Cardiac septum (tissue), 1 donor: ENCODE measurements at regions not wholly inside any gene's neighbourhood (a gene's known extent, or its start where the extent isn't known, plus 50 kb on each side); places are given as distances from the start of the nearest gene placed in this dataset.
"Not testable (repeated sequence)": the region's sequence is repeated elsewhere in the genome, so short reads cannot be mapped to it uniquely, and the experiment has no call there.

ENCODE experiments used
- DNase-seq: peaks from one replicate; pipeline ENCODE4 v3.0.0-alpha.2; 2020; ENCODE audit warnings: low spot score
- intact Hi-C: fragments of 100-400 bp; cut with DNase I; formaldehyde crosslinking; loops from one replicate; pipeline ENCODE4 v1.14.0; 2022
- donor health status: DM: no; HTN: no; CAD: no.

DNA sequence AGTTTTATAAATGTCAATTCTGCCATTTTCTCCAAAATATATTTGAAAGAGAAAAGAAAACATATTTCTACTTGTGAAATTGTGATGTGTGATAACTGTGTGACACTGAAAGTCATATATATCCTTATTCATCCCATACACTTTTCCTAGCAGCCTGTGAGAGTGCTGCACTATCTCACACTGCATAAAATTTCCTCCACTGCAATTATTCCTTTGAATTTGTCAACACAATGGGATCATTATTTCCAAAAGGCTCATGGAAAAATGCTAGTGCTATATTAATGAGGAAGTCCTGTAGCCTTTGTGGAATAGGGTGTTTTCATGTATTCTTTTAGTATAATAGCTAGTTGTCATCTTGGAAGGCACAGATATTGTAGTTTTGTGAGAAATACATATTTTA is 504.1 kb downstream of the RPL10L start:
- DNase-seq, result no peak
- intact Hi-C loops, result no loop called here

DNA sequence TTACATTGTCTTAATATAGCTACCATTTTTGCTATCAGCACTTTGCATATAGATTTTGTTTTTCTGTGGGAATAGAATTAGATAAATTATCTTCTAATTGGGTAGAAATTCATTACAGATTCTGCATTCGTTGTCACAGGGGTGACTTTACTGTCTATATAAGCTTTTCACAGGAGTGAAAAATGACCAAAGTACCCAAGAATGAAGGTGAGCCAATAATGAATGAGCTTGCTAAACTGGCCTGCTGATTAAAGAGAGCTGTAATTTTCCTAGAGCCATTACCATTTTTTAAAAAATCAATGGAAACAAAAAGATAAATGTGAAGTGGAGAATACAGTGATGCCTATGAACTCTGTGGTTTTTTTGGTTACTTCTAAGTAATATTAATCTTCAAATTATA is 504.6 kb downstream of the RPL10L start:
- no peak for DNase-seq
- intact Hi-C loops, result no loop called here

DNA sequence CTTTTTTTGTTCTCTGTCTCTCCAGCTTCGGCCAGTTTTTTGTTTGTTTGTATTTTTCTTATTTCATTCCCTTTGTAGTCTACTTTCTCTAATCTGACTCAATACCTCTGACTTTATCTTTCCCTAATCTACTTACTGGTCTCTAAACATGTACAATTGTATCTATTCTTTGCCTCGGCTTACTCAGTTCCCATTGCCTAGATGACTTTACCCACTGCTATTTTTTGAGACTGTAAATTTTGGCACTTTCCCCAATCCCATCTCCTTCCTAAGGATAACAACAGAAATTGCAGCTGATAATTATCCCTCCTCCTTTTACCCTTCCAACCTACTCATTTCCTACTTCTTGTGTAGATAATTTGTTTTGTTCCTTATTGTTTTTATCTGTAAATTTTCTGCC is 511.1 kb downstream of the RPL10L start:
- intact Hi-C loops, result no loop called here
- no peak for DNase-seq

DNA sequence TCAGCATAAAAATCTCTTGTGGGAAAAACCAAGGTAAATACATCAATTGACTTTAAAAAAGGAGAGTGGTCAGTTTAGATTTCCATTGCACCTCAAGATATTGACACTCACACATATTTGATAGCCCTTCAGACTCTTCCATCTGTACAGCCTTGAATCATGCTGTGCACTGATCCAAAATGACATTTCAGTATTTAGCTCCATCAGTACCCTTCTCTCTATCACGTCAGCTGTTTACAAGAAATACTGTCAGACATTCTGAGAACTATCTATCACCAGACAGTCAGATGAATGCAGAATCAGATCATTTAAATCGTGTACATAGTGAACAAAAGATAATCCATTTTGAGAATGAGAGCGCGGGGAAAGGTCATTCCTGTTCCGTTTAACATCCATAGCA is 511.9 kb downstream of the RPL10L start:
- no peak for DNase-seq
- intact Hi-C loops, result no loop called here

- DNase-seq, result no peak
- intact Hi-C loops, result no loop called here
These were observed 513.8 kb downstream of the RPL10L start for GRCh38 chr14:46137786-46138185.

DNA sequence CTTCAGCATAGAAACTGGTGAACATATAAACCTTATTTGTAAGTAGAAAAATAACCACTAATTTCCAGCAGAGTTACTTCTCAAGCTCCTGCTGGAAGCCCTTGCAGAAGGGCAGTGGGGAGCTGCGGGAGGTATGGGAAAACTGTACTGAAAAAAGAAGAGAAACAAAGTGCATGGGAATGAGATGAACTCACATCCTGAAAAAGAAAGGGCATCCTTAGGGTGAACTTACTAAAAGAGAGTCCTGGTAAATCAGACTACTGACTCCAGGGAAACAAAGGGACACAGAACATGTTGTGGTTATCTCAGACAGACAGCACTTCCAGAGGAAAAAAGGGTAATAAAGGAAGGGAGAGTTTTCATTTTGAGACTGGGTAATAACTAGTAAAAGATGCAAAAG is 515.1 kb downstream of the RPL10L start:
- no peak for DNase-seq
- intact Hi-C loops, result no loop called here

DNA sequence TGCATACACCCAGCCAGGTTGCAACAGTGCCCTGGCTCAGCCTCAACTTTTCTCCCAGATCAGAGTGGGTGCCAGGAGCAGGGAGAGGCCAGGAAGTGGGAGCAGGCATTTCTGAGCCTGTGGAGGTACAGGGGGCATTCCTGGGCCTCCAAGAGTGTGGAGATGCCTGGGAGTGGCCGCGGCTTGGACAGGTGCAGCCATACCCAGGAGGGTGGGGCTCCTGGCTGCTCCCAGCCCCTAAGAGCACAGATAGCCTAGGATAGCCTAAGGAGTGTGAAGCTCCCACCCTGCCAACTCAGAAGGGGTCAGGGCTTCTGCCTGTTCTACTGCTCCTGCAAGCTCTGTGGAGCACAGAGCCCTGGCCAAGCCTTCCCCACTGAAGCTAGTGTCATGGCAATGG is 543.4 kb downstream of the RPL10L start:
- DNase-seq, result no peak
- intact Hi-C loops, result no loop called here

DNA sequence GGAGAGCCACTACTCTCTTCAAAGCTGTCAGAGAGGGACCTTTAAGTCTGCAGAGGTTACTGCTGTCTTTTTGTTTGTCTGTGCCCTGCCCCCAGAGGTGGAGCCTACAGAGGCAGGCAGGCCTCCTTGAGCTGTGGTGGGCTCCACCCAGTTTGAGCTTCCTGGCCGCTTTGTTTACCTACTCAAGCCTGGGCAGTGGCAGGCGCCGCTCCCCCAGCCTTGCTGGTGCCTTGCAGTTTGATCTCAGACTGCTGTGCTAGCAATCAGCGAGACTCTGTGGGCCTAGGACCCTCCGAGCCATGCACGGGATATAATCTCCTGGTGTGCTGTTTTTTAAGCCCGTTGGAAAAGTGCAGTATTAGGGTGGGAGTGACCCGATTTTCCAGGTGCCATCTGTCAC is 550.7 kb downstream of the RPL10L start:
- DNase-seq, intact Hi-C loops: not testable (repeated sequence)

DNA sequence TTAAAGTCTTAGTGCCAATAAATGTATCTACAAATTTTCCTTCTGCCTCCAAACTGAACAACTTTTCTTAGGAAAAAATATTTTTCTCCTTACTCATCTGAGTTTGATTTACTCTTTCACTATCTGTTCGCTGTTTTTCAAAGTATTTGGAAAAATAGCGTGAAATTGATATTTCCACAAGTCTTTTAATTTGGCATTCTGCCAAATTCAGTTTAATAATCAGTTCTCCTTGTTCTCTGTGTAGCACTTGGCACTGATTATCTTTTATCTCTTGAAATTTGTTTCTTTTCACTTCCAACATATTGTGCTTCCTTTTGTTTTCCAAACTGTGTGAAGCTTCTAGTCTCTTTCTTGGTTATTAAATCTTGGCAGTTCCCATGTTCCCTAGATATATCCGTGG is 559.8 kb downstream of the RPL10L start:
- no peak for DNase-seq
- intact Hi-C loops, result no loop called here

GRCh38 chr14:46087604-46088003 is 564.0 kb downstream of the RPL10L start:
- intact Hi-C loops, result no loop called here
- no peak for DNase-seq

GRCh38 chr14:46074061-46074460 is 577.5 kb downstream of the RPL10L start:
- intact Hi-C loops, result no loop called here
- no peak for DNase-seq

DNA sequence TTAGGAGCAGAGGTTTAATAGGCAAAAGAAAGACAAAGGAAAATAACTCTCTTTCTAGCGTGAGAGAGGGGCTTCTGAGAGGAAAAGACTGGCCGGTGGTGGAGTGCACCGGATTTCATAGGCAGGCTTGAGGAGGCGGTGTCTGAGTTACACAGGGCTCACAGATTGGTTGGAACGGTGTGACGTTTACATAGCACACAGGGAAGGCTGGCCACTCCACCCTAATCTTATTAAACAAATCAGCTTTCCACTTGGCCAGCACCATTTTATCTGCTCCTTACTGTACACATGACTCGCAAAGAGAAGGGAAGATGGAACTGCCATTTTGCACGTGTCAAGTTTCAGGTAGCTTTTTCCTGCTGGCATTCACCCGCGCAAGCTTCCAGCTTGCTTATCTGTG is 587.7 kb downstream of the RPL10L start:
- peak; percentile 64 for DNase-seq
- intact Hi-C loops, result no loop called here

GRCh38 chr14:46058964-46059563 is 592.5 kb downstream of the RPL10L start:
- intact Hi-C loops, result no loop called here
- no peak for DNase-seq

DNA sequence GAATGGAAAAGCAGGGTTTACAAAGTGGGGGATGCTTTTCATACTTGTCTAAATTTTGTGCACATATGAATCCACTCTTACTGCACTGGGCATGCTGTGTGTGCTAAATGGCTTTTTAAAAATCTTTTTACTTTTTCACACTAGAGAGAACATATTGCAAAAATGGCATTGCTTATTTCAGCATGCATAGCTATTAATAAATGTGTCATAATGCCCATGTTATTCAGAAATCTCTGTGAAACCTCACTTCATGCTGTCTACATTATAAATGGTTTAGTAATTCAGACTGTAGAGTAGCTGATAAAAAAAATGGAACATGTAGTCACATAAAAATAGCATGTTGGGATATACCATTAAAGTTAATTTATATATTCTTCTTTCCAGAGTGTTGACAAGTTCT is 593.8 kb downstream of the RPL10L start:
- intact Hi-C loops, result no loop called here
- no peak for DNase-seq

DNA sequence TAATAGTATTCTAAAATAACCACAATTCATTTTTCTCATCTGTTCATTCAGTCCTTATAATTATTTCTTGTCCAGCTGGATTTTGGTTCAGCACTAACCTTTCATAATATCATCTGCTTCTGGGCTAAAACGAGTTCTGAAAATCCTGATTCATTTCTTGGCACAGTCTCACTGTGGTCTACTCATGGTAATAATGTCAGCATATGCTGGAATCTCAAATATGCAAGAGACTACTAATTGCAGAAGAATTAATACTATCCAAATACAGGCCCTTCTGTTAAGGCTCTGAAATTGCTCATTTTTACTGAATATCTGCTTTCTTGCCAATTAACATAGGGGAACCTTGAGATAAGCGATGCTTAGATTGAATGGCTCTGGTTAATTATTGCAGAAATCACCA is 597.1 kb downstream of the RPL10L start:
- intact Hi-C loops, result no loop called here
- no peak for DNase-seq

DNA sequence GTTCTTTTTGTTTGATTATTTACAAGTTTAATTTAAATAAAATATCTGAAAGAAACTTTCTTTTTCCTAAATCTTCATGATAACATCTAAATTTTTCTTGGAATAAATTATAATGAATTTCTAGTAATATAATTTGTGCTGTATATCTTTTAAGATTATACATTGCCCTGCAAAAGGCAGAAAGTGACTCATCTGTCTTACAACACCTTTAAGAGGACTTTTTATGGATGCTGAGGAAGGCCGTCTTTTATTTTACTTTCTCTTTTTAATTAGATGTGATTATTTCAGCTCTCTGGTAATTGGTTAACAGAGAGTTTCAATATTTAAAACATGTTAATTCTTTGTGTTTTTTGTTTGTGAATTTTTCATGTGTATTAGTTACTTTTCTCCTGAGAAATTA is 598.4 kb downstream of the RPL10L start:
- intact Hi-C loops, result no loop called here
- DNase-seq, result no peak

DNA sequence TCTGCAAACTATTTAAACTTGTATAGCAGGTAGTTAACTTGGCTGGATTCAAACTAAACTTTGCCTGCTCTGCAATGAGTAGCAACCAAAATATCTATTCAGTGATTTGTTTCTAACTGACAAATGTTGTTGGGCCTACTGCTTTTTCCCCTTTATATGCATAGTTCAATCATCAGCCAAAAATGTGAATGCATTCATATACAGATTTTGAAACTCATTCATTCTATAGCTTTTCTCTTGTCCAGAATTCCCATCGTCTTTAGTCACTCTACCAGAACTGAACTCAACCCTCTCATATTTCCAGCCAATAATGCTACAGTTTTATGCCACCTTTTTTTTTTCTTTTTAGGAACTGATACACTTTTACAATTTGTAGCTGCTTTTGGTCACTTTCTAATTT is 599.8 kb downstream of the RPL10L start:
- intact Hi-C loops, result no loop called here
- DNase-seq, result no peak

GRCh38 chr14:46048127-46048526 is 603.5 kb downstream of the RPL10L start:
- intact Hi-C loops, result no loop called here

DNA sequence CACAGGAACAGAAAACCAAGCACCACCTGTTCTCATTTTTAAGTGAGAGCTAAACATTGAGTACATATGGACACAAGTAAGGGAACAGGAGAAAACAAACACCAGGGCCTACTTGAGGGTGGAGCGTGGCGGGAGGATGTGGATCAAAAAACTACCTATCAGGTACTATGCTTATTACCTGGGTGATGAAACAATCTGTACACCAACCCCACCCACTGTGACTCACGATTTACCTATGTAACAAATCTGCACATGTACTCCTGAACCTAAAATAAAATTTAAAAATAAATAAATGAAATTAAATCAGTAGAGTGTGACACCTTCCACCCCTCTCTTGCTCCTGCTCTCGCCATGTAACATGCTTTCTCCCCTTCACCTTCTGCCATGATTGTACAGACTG is 615.5 kb downstream of the RPL10L start:
- DNase-seq, result no peak
- intact Hi-C loops, result no loop called here

More at GRCh38 chr14:46048127-46048526, 603.5 kb downstream of the RPL10L start:
- DNase-seq, result no peak

- intact Hi-C loops, result no loop called here
These were observed 617.3 kb downstream of the RPL10L start for GRCh38 chr14:46034305-46034704.

DNA sequence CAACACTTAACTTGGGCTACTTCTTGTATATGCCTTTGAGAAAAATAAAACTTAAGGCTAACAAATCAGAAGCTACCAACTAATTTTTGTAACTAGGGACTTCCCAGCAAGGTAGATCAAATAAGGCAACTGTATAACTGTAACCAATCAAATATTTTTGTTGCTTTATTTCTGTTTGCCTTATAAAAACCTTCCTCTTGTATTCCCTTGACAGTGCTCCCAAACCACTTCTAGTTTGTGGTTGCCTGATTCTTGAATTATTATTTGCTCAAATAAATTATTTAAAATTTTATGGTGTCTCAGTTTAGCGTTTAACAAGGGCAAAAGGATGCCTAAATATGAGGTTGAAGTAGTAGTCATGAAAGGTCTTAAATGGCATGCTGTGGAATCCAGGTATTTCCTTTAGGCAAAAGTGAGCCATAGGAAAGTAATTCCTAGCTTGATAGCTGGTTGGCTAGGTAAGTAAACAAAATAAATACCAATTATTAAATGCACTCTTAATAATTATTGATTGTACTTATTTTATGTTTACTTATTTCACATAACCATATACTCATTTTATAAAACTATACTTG is 632.6 kb downstream of the RPL10L start:
- intact Hi-C loops, result no loop called here
- DNase-seq, result no peak

More at GRCh38 chr14:46034305-46034704, 617.3 kb downstream of the RPL10L start:
- no peak for DNase-seq

DNA sequence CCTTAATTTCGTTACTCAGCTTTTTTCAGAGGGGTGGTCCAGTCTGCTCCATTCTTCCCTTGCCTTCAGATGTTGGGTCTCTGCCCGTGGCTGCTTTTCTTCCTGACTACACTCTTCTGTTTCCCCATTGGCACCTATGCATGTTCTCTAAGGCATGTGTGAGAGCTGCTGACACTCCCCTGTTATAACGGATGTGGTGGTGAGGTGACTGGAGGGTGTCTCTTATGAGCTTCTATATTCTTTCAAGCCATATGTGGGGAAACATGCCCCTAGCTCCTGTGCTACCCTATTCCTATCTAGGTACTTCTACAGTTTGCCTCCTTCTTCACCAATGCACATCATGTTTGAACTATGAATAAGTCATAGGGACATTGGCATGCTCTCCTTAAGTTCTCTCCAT is 643.2 kb downstream of the RPL10L start:
- no peak for DNase-seq
- intact Hi-C loops, result no loop called here
